CD4-positive, alpha-beta T cell treated with Interleukin-17A for 1 hour (primary cell): ENCODE measurements at regions not wholly inside any gene's neighbourhood (a gene's known extent, or its start where the extent isn't known, plus 50 kb on each side); places are given as distances from the start of the nearest gene placed in this dataset.

Experiments
- DNase-seq: peaks from one replicate; pipeline ENCODE4 v3.0.0-alpha.2; 2020

DNA sequence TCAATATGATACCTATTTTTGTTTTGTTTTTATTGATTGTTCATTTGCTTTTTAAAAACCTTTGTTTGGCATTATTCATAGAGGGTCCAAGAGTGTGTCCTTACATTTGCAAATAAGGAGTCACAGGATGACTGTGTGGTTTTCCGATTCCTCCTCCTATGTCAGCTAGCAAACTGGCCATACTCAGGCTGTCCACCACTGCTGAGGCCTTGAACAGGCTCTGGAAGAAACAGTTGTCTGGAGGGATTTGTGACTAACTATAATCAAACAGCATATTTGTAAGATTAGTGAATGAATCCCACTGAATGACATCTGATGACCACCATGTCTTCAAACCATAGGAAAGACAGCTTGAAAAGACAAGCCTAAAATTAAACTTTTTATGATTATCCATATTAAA lies 423.4 kb upstream of the ATP11B start:
- DNase-seq: no peak

DNA sequence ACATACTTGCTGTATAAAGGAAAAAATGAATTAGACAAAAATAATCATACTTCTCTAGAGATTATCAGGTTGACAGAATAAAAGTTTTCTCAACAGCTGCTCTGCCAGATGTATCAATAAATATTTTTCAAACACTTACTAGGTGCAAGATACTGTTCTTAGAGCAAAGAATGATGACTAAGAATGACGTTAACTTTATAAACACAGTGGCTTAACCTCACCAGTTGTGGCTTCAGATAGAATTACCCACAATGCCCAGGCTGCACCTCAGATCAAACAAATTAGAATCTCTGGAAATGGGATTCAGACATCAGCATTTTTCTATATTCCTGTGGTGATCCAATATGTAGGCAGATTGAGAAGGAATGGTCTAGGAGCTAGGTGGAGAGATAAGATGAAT lies 422.4 kb upstream of the ATP11B start:
- no peak for DNase-seq

DNA sequence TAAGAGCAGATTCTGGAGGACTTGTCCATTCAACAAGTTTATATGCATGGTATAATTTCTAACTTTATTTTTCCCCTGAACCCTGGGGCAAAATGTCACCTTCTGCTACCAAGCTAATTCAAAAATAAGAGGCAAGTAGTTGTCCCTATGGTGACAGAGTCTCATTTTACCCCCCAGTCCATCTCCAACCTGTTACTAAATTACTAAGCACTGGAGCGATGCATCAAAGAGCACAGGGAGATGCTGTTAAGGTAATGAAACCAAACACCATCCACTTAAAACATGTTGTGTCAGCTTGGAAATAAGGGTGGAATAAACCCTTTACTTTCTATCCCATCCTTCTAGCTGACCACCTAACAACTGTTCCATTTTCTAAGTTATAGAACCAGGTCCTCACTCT lies 417.4 kb upstream of the ATP11B start:
- DNase-seq: no peak

DNA sequence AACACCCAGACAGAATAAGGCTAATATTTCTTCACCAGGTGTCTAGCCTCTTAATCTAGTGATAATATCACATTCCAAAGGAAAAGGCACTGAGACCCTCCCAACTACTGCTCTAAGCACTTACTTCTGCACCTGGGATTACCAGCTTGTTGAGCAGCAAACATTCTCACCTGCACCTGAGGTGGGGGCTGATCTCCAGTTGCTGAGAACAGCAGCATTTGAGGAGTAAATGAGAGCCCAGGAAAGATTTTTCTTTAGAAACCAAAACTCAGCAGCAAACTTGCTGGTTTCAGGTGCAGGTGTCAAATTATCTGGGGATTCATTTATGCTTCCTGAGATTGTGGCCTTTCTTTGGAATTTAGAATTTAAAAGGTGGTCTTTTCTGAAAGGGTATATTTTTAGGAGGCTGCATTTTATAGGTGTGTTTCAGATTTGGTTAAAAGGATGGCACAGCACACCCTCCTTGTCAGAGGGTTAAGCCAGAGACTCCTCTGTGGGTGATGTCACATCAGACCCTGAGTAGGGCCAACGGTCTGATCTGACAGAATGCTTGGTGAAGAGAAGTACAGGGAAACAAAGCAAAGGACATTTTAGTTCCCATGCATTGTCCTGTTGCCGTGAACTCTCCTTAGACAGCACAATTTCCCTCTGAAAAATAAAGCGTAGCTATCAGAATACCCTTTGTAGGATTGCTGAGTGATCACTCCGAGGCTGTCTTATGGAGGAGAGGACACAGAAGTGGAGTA lies 411.0 kb upstream of the ATP11B start:
- DNase-seq: no peak

DNA sequence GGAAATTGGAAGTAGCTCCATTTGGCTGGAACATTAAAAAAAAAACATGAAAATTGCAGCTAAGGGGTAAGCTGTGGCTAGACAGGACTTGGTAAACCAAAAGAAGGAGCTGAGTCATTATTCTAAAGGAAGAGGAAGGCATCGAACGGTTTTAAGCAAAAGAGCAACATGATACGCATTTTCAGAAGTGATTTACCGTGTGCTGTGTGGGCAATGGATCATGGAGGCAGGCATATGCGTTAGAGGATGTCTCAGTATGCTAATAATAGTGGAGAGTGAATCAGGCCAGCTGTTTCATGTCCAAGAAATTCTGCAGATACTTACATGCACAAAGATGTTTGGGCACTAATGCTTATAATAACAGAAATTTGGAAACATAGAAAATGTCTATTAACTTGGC lies 409.1 kb upstream of the ATP11B start:
- no peak for DNase-seq

DNA sequence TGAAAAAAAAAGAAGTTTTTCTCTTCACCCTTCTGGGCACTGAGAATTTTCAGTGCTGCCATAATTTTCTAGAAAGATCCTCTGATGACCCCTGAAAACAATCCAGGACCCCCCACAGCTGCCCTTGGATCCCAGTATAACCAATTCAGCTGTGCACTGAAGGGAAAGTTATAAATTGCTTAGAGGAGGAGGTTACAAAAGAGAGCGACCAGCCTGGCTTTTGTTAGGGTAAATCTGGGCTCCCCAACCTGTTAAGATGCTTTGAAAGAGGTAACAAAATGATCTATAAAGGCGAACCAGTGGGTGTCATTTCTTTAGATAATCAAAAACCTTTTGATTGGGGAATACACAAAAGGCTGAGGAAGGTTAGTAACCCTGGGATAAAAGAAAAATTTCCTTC lies 407.9 kb upstream of the ATP11B start:
- DNase-seq: no peak

DNA sequence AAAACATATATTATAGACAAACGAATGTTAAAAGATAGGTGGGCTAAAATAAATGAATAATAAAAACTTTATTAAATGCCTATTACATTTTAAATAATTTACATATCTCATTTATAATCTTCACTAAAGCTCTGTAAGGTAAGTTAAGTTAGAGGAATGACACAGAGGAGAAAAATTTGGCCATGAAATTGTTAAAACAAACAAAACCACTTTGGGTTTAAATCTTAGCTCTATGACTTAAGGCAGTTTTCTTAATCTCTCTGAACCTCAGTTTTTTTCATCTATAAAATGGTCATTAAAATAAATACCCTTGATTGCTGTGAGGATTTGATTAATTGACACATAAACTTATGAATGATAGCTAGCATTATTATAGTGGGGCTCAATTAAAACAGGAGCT lies 404.8 kb upstream of the ATP11B start:
- DNase-seq: no peak

DNA sequence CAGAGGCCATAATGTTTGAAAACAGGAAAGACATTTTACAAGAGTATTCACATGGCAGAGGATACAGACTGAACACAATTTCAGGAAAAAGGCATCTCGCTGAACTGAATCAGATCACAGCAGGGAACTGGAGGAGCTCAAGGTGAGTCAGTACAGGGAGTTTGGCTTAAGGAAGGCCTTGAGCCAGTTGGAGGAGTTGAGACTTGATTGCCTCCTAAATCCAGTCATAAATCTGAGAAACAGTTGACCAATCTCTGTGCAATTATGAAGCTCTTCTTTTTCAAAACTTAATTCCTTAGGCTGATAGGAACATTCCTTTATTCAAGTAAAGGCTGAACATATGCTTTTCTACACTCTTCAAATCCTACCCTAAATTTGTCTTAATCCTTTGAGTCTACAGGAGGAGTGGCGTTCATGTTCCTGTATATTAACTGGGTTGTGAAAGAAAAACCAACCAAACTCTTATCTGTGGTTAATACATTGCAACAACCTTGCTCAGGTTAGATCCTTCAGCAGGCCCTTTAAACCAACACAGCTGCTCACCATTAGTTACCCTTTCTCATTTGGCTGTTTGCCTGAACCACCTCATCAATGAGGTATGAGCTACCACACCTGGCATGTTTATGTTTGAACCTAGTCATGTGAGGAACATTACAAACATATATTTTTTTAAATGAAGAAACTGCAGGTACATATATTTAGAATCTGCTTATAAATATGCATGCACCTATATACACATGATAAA lies 404.1 kb upstream of the ATP11B start:
- no peak for DNase-seq

DNA sequence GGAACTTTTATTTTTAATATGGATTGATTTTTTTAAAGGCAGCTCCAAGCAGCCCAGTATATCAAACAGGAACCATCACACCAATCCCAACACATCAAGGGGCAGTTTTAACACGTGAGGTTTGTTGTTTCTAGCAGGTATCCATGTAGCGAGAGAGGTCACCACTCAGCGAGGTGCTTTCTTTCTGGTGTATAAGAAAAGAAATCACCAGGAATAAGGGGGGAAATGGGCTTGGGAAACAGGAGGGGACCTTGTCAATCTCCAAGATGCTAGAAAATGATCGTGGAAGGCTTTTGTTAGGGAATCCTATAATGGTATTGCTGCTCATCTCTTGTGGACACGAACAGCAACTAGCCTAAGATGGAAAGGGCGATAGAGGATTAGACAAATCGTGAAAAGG lies 402.9 kb upstream of the ATP11B start:
- no peak for DNase-seq

DNA sequence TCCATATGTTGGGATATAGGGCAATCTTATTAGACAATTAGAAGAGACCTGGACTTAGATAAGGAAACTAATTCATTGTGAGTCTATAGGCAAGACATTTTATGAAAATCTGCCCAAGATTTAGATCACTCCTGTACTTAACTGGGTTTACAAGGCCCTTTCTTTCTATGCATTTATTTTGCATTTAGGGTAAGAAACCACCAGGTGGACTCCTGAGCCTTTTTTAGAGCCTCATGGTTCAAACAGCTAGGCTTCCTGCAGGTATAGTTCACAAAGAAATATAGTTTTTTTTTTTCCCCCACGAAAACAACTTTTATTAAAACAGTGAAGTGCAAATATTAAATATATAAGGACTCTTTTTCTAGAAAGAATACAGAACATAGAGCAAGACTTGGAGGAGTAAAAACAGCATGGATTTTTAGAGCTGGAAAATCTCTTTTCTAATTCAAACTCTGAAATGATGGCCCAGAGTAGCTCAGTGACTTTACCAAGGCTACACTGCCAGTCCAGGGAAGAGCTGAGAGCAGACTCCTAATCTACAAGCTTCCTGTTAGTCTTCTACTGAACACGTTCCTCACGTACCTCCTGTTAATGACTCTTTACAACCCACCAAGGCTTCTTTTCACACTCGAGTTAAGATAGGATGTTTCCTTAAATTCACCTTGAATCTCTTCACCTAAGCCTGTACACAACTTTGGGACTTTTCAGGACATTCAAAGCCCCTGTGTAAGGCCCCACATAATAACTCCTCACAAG lies 400.9 kb upstream of the ATP11B start:
- no peak for DNase-seq

DNA sequence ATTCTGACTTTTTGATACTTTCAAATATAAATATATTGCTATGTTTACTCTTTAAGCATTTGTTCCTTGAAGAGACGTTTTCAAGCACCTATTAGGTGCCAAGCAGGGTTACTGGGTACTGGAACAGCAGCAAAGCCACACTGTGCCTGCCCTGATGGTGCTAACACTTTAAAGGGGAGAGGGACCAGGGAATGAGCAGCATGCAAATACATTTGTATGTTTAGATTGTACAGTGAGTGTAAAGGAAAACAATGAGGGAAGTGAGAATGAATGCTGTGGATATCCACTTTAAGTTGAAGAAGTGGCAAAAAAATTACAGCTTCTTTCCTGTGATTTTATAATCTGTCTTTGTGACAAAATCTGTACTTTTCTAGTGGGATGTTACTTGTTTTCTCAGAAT lies 400.2 kb upstream of the ATP11B start:
- no peak for DNase-seq

DNA sequence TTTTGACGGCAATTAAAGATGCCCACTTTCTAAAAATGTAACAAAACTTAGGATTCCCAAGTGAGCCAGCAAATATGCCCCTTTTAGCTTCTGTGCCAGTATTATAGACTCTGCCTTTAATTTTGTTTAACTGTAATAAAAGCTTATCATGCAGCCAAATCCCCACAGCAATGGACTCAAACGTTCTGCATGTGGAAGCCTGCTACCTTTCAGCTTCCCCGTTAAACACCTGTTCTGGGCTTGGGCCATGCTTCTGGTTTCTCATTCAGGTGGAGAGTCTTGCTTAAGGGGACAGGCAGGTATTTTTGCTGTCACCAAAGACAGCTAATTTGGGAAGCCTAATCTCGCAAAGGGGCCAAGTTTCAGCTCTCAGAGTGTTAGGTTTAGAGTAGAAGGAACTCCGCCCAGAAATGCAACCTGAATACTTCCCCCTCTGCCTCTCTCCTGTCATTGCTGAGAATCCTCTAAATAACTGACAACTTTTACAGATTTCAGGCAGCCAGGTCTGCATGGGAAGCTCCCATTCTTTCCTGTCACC lies 399.4 kb upstream of the ATP11B start:
- DNase-seq: no peak

DNA sequence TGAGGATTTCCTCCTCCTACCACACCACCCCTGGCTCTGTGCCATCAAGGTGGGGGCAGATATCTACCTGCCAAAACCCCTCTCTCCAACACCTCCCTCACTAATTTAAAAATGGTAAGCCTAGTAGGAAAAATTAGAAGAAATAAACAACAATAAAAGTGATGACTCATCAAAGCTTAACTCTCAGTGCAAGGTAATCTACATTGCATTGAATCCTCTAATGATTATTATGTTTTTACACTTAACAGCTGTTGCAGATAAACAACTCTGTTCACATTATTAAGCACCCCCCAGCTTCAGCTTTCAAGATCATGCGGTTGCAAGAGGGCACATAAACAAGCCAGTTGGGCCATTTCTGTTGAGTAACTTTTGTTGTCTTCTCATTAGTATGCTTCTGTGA lies 396.1 kb upstream of the ATP11B start:
- no peak for DNase-seq

DNA sequence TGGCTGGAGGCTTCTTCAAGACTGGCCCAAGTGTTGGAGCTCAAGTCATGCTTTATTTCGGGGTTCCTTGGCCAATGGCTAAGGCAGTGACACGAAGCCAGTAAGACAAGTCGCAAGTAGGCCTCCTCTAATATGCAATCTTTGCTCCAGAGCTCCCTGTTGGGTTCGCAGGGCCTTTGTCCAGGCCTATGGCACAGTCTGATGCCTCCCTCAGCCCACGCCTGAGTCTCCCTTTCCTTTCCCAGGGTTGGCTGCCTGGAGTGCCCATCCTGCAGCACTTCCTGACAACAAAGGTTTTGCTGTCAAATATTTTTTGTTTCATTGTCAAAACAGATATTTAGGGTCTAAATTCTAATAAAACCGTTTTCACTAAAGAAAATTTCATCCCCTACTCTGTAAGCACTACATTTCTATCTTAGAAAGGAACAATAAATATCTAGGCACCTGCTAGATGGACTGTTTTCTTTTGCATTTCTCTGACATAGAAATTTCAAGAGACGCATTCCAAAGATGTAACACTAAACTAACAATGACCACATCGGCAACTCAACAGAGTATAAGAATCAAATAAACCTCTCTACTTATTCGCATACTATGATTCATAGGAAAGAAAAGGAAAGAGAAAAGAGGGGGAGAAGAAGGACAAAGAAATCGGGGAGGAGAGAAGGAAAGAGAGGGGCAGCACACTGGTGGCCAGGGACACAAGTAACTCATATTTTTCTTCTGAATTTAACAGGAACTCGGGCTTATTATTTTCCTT lies 393.1 kb upstream of the ATP11B start:
- no peak for DNase-seq

DNA sequence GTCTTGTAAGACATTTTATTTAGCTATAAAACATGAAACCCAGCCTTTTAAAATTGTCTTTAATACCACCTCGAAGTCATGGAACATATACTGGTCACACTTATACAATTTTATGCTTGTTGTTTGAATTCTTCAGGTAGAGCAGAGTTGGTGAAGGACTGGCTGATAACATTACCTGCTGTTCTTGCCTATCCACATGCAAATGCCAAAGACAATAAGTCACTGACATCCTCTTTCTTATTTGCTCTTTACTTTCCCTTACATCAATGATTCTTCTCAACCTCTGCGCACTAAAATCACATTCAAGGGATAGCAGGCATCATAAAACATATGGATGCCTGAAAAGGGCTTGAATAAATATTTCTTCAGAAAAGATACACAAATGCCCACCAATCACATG lies 392.5 kb upstream of the ATP11B start:
- no peak for DNase-seq

DNA sequence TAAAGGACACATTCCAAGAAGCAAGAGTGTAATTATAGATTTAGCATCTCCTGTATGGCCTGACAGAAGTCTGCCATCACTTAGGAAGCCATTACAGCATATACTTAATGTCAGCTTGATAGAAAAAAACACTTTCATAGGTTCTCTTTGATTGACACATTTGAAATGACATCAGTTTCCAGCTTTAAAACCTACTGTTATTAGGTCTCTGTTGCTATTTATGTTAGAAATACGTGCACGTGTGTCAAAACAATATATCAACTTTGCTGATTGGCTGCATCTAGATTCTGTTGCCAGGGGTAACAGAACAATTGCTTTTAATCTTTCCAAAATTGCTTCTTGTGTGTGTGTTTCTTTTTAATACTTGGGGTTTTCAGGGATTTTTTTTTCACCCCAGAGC lies 389.3 kb upstream of the ATP11B start:
- no peak for DNase-seq

DNA sequence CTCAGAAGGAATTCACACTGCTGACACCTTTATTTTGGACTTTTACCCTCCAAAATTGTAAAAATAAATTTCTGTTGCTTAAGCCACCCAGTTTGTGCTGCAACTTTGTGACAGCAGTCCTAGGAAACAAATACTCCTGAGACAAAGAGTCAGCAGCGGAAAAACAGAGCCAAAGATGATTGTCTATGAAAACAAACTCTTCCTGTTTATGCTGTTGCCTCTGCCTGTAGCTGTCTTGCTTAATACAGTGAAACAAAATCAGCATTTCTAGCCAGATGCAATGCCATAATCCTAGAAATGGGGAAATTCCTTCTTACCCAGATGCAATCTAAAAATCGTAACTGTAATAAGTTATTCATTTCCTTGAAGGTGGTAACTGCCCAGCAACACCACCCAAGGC lies 387.5 kb upstream of the ATP11B start:
- DNase-seq: no peak

DNA sequence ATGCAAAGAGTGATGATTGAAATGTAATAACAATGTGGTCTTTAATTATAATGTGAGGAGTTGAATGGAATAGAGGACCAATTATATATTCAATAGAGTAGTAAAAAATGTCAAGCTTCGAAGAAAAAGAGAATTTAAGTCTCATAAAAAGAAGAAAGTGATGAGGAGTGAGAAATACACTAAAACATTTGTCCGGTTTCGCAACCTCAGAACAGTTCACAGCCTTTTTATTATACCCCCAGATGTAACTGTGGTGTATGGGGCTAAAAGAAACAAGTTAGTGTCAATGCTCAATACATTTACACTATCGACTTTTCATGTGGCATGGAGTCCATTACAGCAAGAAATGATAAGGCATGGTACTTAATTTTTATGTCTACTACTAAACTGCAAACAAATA lies 386.5 kb upstream of the ATP11B start:
- DNase-seq: no peak

DNA sequence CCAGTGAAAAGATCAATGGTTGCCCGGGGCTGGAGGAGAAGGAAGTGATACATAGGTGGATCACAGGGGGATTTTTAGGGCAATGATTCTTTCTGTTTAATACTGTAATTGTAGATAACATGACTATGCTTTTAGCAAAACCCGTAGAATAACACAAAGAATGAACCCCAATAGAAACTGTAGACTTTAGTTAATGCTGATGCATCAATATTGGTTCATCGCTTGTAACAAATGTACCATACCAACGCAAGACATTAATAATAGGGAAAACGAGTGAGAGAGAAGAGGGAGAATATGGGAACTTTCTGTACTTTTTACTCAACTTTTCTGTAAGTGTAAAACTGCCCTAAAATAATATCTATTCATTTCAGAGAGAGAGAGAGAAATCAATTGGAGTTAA lies 383.3 kb upstream of the ATP11B start:
- DNase-seq: no peak

DNA sequence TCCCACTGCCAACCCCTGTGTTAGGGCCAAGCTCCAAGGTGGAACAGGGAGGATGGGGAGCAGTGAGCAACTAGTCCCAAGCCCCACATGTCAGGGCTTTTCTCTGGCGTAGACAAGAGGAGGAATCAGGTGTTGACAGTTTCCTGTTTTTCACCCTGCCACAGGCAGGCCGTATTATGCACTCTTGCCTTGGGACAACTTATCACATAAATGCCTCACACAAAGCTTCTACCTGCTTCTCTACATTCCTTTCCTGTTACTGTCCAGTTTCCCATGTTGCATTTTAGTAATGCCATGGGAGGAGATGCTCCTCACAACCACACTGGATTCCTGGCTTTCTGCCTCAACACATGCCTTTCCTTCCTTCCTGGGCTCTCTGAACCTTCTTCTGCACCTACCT lies 381.2 kb upstream of the ATP11B start:
- no peak for DNase-seq

DNA sequence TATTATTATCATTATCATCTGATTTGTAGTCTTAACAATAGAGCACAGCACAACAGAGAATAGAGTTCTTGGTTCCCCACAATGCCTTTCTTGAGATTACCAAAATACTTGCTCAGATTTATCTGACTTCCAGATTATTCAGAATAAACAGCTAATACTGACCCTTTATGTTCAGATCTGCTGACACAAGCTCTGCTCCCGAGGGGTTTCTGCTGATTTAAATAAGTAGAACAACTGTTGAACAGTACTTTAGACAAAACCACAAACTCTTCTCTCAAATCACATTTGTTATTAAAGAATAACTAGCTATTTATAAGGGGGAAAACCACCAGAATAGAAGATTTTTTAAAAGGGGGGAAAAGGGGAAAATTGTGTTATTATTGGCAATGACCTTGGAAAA lies 380.2 kb upstream of the ATP11B start:
- no peak for DNase-seq

DNA sequence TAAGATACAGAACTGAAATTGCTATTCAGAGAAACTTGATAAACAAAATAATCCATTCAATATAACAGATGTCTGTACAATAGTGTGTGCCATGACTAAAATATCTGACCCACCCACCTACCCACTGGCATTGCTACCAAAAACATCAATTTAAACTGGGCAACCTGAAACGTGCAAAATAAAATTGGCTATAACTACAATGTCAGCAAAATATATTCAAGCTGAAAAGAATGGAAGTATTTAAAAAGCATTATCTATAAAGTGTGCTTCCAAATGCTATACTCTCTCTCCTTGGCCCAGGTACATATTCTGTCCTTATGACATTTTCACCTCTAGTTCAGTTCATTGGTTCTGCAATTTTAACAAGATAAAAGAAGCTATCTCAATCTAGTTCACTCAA lies 379.6 kb upstream of the ATP11B start:
- DNase-seq: no peak

DNA sequence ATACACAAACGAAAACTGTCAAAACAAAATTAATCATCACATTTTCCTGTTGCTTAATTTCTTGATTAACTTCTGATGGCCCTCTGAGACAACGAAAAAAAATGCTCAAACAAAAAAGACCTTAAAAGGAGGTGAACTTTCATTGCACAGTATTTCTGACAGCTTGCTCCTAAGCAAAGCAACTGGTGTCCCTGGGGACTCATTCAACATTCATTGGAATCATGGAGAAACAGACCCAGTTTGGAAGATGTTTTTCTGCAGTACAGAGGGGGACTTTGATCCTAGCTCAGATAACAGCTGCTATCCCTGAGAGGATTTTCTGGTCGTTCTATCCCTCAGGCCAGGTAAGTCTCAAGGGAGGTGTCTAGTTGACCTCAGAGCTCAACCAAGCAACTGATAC lies 378.7 kb upstream of the ATP11B start:
- DNase-seq: no peak
